Subcutaneous abdominal adipose tissue (tissue), 5 donors: ENCODE measurements at regions not wholly inside any gene's neighbourhood (a gene's known extent, or its start where the extent isn't known, plus 50 kb on each side); places are given as distances from the start of the nearest gene placed in this dataset.

Source experiments
- H3K27ac ChIP-seq: one replicate; pipeline ENCODE4 v1.7.0; 2013; ENCODE audit warnings: low read depth, mild to moderate bottlenecking, inconsistent platforms, low read length, moderate library complexity
- H3K27me3 ChIP-seq, 5 donors: one replicate each; pipeline ENCODE4 v1.7.0; 2013; ENCODE audit warnings: low read length in 5 of 5, inconsistent platforms in 1 of 5; ENCODE audit not compliant: control insufficient read depth in 5 of 5, insufficient read depth in 4 of 5
- H3K36me3 ChIP-seq, 5 donors: one replicate each; pipeline ENCODE4 v1.7.0; 2013; ENCODE audit warnings: low read length in 5 of 5; ENCODE audit not compliant: control insufficient read depth in 5 of 5, insufficient read depth in 5 of 5
- H3K4me1 ChIP-seq, 5 donors: one replicate each; pipeline ENCODE4 v1.7.0; 2013; ENCODE audit warnings: low read length in 5 of 5, mild to moderate bottlenecking in 3 of 5, moderate library complexity in 1 of 5; ENCODE audit not compliant: control insufficient read depth in 5 of 5, insufficient read depth in 5 of 5
- H3K4me3 ChIP-seq, 5 donors: one replicate each; pipeline ENCODE4 v1.7.0; 2013; ENCODE audit warnings: low read length in 5 of 5, low read depth in 1 of 5
- H3K9ac ChIP-seq, 5 donors: one replicate each; pipeline ENCODE4 v1.7.0; 2013; ENCODE audit warnings: low read length in 5 of 5, mild to moderate bottlenecking in 4 of 5, moderate library complexity in 3 of 5
- H3K9me3 ChIP-seq, 5 donors: one replicate each; pipeline ENCODE4 v1.7.0; 2013; ENCODE audit warnings: low read length in 5 of 5; ENCODE audit not compliant: control insufficient read depth in 5 of 5
- donor health status: healthy.
- donor health status: healthy.
- donor health status: healthy.
- donor health status: healthy.
- donor health status: healthy.

DNA sequence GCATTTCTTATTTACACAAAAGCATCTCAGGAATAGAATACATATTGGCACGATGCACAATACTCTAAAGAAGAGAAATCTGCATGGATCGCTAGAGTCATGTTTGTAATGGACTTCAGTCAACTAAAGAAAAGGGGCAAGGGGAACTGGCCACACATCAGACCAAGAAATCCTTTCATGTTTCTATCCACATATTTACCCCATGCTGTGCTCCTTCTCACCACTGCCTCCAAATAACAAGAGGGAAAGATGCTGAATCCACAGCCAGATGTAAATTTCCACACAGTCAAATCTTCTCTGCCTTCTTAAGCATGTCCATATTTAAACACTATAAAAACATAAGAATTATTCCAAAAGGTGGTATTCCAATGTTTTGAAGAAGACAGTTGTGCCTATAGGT lies 67.6 kb downstream of the COX18 start:
- Histone ChIP-seq H3K27me3 (no peaks in the 10 kb centered on the region), H3K36me3 (no peaks in the 10 kb centered on the region), H3K4me1 (peaks cover 0 to 13% (median 0%) of the 10 kb centered on the region in 5 donors), H3K4me3 (no peak overlapping the region), H3K9me3 (no peaks in the 10 kb centered on the region), H3K9ac (no peak overlapping the region), H3K27ac (no peak overlapping the region)

DNA sequence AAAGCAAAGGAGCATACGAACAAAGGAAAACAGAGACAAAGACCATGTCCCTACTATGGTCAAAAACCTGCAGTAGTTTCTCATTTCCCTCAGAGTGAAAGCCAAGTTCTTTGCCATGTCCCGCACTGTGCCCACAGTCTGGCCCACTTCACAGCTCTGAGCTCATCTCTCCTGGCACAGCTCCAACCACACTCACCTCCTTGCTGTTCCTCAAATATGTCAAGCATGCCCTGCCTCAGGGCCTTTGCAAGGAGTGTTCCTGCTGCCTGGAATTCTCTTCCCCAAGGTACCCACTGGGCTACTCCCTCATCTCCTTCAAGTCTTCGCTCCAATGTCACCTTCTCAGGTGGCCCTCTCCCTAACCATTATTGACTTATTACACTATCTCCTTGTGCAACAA lies 72.1 kb downstream of the COX18 start:
- Histone ChIP-seq H3K4me1 (peaks cover 0 to 19% (median 0%) of the 10 kb centered on the region in 5 donors), H3K9me3 (no peaks in the 10 kb centered on the region), H3K36me3 (no peaks in the 10 kb centered on the region), H3K27ac (no peak overlapping the region), H3K27me3 (no peaks in the 10 kb centered on the region), H3K9ac (no peak overlapping the region), H3K4me3 (no peak overlapping the region)

DNA sequence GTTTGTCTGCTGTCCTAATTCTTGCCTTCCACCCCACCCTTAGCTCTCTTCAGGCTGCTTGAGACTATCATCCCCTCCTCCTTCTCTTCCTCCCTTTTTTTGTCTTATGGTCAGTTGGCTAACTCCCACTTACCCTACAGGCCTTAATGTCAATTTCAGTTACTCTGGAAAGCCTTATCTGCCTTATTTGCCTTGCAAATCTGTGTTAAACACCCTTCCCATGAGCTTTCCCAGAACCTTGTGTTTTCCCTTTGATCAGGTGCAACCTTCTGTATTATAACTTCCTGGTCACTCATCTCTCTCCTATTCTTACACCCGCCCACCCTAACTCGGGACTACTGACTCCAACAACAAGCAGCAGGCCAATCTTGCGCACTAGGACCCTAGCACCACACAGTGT lies 74.8 kb downstream of the COX18 start:
- peaks cover 0 to 13% (median 0%) of the 10 kb centered on the region in 5 donors for H3K4me1 ChIP-seq
- no peak overlapping the region for H3K4me3 ChIP-seq
- no peaks in the 10 kb centered on the region for H3K9me3 ChIP-seq
- no peak overlapping the region for H3K9ac ChIP-seq
- H3K36me3 ChIP-seq = no peaks in the 10 kb centered on the region
- H3K27me3 ChIP-seq = no peaks in the 10 kb centered on the region
- no peak overlapping the region for H3K27ac ChIP-seq

DNA sequence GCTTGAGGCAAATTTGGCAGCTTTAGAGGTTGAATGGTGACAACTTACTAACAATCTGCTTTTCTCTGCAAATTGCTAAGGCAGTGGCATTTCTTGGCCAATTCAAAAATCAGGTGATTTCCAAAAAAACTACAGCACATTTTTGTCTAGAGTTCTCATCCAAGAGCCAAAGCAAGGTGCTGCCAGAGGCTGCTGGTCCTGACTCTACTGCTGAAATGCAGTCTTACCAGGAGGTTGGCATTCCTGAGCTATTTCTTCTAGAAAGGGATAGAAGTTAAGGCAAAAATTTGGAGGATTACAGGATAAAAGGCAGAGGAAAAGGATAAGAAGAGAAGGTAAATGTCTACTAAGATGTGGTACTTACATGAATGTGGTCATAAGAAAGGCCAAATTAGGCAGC lies 75.6 kb downstream of the COX18 start:
- Histone ChIP-seq H3K4me3 (no peak overlapping the region), H3K36me3 (no peaks in the 10 kb centered on the region), H3K4me1 (peaks cover 0 to 13% (median 0%) of the 10 kb centered on the region in 5 donors), H3K27me3 (no peaks in the 10 kb centered on the region), H3K9ac (no peak overlapping the region), H3K27ac (no peak overlapping the region), H3K9me3 (no peaks in the 10 kb centered on the region)

DNA sequence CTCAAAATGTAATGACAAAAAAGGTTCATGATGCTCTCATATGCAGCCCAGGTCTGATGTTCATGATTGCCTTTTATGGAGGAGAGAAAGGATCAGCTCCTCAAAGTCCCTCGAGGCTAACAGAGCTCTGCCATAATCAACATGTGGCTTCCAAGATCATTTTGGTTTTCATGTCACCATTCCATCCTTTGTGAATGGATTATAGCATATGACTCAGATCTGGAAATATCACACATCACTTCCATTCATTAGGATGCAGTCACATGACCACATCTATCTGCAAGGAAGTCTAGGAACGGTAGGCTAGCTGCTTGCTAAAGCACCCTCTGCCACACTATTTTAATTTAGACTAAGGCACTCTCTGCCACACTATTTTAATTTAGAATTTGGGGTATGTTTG lies 77.6 kb downstream of the COX18 start:
- peaks cover 0 to 6% (median 0%) of the 10 kb centered on the region in 5 donors for H3K4me1 ChIP-seq
- no peaks in the 10 kb centered on the region for H3K27me3 ChIP-seq
- H3K9ac ChIP-seq = no peak overlapping the region
- no peaks in the 10 kb centered on the region for H3K36me3 ChIP-seq
- no peak overlapping the region for H3K4me3 ChIP-seq
- no peaks in the 10 kb centered on the region for H3K9me3 ChIP-seq
- no peak overlapping the region for H3K27ac ChIP-seq

DNA sequence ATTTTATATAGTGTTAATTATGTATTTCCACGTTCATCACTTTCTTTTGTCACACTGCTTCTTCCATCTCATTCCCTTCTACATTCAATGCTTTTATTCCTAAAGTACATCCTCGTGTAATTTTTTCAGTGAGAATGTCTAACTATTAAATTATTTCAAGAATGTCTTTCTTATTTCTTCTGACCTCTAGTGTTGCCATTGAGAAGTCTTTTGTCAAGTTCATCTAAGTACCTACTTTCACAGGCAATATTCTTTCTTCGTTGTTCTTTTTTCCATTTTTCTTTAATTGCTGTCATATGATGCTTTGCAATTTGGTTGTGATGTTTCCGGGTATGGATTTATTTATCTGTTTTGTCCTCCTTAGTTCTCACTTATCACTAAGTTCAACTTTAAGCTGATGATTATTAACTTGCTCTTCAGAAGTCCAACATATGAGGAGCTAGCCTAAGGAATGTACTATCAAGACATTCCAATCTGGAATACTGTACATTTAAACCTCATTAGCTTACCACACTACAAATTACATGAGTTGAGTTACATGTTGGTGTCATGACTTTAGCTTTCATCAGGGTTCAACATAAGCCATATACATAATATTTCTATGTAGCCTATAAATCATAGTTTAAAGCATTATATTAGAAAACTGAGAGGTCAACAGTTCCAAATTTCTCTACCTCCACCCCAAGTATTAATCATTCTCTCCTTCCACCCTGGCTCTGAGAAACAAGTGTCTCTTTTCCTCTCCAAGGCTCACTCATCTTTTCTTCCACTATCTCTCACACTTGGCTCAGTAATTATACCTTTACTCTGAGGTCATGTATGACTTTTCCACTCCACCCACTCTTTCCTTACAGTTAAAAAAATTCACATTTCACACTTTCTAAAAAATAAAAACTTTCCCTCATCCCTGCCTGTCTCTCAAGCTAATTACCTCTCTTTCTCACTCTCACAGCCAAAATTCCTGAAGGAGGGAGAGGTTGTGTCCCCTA lies 81.5 kb downstream of the COX18 start:
- Histone ChIP-seq H3K36me3 (no peaks in the 10 kb centered on the region), H3K27me3 (no peaks in the 10 kb centered on the region), H3K27ac (no peak overlapping the region), H3K9ac (no peak overlapping the region), H3K4me3 (no peak overlapping the region), H3K4me1 (no peaks in the 10 kb centered on the region), H3K9me3 (no peaks in the 10 kb centered on the region)

DNA sequence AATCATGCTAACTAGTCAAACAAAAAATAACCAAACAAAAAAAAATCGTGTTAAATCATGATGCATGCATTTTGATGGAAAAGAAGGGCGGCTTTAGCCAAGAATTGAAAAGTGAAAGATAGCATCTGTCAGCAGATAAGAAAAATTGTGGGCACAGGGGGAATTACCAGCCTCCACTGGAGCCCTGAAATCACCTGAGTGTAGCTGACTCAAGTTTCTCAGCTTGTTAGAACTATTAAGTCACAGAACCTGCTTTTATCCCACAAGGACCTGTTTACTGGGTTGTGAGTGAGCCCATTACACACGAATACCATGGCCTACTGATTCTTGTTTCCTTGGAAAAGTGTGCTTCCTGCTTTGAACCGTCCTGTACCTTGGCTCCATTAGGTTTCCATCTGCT lies 85.2 kb downstream of the COX18 start:
- Histone ChIP-seq H3K27me3 (no peaks in the 10 kb centered on the region), H3K4me1 (no peaks in the 10 kb centered on the region), H3K9me3 (no peaks in the 10 kb centered on the region), H3K9ac (no peak overlapping the region), H3K4me3 (no peak overlapping the region), H3K36me3 (no peaks in the 10 kb centered on the region), H3K27ac (no peak overlapping the region)

DNA sequence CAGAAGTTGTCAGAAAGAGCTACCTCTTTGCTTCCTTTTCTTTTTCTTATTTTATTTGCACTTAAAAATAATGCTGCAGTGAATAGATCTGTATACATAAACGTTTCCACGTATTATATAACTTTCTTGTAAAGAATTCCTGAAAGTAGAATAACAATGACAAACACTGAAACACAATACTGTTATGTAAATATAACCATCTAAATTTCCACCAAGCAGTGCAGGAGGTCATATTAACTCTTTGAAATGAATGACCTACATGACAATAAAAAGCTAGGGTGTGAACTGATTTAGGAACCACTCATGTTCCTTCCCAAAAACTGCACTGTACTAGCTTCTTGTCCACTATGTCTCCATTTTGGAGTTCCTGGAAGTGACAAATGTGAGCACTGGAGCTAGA lies 85.8 kb downstream of the COX18 start:
- no peak overlapping the region for H3K27ac ChIP-seq
- H3K36me3 ChIP-seq = no peaks in the 10 kb centered on the region
- no peaks in the 10 kb centered on the region for H3K4me1 ChIP-seq
- H3K4me3 ChIP-seq = no peak overlapping the region
- H3K9ac ChIP-seq = no peak overlapping the region
- no peaks in the 10 kb centered on the region for H3K27me3 ChIP-seq
- H3K9me3 ChIP-seq = no peaks in the 10 kb centered on the region

DNA sequence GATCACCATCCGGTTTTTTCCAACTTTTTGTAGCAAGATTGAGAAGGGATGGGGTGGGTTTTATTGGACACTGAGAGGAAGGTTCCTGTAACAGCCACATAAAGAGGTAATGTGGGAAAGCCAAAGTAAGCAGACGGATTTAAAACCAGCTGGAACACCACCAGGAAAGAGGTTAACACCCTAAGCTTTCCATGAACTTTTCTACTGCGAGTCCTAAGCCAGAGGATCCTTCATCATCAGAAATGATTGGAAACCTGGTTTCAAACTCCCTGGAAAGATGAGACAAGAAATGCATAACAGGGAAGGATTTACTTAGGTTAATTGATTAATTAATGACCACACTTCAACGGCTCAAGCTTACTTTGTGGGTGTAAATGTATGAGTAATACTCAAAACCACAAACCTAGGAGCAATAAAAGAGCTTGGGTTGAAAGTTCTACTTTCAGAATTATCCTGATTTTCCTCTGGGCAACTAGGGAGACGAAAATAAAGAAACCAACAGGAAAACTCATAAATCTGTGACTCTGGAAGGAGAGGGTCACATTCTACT lies 91.5 kb downstream of the COX18 start:
- H3K36me3 ChIP-seq = no peaks in the 10 kb centered on the region
- H3K4me3 ChIP-seq = no peak overlapping the region
- no peaks in the 10 kb centered on the region for H3K9me3 ChIP-seq
- H3K4me1 ChIP-seq = no peaks in the 10 kb centered on the region
- H3K27me3 ChIP-seq = no peaks in the 10 kb centered on the region
- no peak overlapping the region for H3K9ac ChIP-seq
- H3K27ac ChIP-seq = no peak overlapping the region

DNA sequence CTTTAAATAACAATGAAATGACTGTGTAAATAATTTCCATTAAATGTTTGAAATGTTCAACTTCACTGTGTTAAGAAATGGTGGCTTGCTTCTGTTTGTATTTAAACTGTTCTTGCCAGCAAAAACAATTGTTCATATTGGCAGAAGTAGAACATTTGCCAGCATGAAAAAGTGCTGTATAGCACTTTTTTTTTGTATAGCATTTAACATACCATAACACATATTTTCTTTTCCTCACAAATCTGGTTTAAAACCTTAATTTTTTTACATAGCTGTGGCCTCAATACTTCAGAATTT lies 94.1 kb downstream of the COX18 start:
- H3K27me3 ChIP-seq = no peaks in the 10 kb centered on the region
- H3K9ac ChIP-seq = no peak overlapping the region
- peaks cover 0 to 6% (median 2%) of the 10 kb centered on the region in 5 donors for H3K4me1 ChIP-seq
- no peak overlapping the region for H3K27ac ChIP-seq
- peaks cover 0 to 3% (median 0%) of the 10 kb centered on the region in 5 donors for H3K9me3 ChIP-seq
- H3K4me3 ChIP-seq = no peak overlapping the region
- H3K36me3 ChIP-seq = no peaks in the 10 kb centered on the region
